HG03025 (cell line): ENCODE measurements at regions not wholly inside any gene's neighbourhood (a gene's known extent, or its start where the extent isn't known, plus 50 kb on each side); places are given as distances from the start of the nearest gene placed in this dataset.

Experiments
- ATAC-seq: cut with Tn5 transposase; IDR thresholded peaks from one replicate; pipeline ENCODE4 v1.9.1; 2021; ENCODE audit warnings: mild to moderate bottlenecking, moderate library complexity; ENCODE audit not compliant: unreplicated experiment, low FRiP score

GRCh38 chr20:39124064-39124463, 161.9 kb downstream of the DHX35 start:
- ATAC-seq, result no peak

DNA sequence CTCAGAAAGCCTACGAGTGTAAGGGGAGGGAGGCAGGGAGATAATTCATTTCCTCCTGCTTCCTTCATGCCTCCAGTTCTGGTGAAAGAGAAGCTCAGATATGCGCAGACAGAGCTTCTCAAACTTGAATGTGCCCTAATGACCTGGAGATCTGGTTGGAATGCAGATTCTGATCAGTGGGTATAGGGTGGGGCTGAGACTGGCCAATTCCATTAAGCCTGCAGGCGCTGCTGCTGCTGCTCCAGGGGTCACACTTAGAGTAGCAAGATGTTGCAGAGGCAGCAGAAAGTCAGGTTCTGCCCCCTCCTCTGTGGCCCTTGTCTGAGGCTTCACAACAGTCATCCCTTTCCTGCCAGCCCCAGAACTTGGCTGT, 161.0 kb downstream of the DHX35 start:
- no peak for ATAC-seq

- no peak for ATAC-seq
Observed at GRCh38 chr20:39117491-39117890, 155.3 kb downstream of the DHX35 start.

GRCh38 chr20:39116020-39116419, 153.9 kb downstream of the DHX35 start:
- no peak for ATAC-seq

- ATAC-seq, result no peak
Observed at GRCh38 chr20:39112178-39112743, 150.1 kb downstream of the DHX35 start.

GRCh38 chr20:39111359-39112177, 149.4 kb downstream of the DHX35 start:
- ATAC-seq, result no peak

DNA sequence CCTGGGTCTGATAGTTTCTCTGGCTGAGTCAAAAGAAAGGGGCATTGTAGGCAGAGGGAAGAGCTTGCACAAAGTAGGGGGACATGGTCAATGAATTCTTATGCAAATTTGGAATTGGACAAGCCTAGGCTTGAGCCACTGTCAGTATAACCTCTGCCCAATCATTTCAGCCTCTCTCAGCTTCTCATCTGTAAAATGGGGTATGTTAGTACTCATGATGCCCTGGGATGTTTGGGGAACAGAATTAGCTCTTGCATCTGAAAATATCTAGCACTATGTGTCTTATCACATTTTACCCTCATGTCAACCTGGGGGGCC, 148.6 kb downstream of the DHX35 start:
- no peak for ATAC-seq

- ATAC-seq, result no peak
Observed at GRCh38 chr20:39109933-39110818, 148.0 kb downstream of the DHX35 start.

DNA sequence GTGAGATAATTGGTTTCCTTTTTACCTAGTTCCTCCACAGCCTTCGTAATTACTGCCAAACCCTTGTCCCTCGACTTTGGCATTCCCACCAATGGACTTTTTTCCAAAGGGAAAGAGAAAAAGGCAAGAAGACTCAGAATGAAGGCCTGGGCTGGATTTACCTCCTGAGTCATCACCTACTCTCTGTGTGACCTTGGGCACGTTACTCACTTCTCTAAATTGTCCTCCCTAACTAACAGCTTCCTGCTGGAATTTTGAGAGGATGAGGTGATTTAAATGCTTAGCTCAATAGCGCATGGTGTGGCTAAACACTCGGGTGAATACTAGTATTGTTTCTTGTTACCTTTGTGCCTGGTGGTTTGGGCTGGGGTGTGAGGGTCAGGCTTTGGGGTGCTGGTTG, 146.6 kb downstream of the DHX35 start:
- ATAC-seq, result no peak

DNA sequence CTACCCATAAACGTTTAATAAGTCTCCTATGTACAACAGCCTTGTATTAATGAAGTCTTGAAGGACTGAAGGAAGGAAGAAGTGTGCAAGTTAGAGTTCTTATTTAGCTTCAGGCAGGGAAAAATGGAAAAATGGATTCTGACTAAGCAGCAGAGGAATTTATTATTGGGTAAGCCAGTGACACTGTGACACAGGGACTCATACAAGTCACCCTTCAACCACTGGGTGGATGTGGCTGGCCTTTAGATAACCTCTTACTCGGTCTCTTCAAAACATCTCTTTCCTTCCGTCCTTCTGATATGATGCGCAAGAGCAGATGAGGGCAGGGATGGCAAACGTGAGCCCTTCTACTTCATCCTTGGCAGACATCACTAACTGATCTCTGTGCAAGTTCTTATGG, 145.6 kb downstream of the DHX35 start:
- no peak for ATAC-seq

- ATAC-seq, result no peak
Observed at GRCh38 chr20:39106791-39107190, 144.6 kb downstream of the DHX35 start.

DNA sequence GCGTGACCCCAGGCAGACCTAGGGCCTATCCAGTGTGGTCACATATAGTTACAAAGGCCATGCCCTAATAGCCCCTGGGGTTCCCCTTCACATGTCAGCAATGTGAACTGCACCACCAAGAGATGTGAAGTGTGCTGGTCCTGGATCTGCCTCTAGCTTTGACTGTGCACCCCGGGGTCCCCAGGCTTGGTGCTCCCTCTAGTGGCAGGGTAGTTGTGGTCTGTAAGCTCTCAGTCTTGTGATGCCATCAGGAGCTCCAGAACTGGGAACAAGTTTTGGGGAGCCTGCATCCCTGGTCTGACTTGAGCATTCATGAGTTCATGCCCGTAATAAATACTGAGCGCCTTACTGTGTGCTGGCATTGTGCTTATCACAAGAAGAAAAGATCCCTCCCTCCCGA, 143.4 kb downstream of the DHX35 start:
- ATAC-seq, result no peak

DNA sequence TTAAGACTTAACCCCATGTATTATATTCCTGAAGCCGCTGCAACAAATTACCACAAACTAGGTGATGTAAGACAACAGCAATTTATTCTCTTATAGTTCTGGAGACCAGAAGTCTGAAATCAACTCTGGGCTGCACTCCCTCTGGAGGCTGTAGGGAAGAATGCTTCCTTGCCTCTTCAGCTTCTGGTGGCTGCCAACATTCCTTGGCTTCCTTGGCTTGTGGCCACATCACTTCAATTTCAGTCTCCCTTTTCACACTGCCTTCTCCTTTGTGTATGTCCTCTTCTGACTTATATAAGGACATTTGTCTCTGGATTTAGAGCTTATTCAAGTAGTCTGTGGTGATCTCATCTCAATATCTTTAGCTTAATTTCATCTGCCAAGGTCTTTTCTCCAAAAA, 141.6 kb downstream of the DHX35 start:
- ATAC-seq, result no peak

- ATAC-seq, result no peak
Observed at GRCh38 chr20:39103305-39103704, 141.2 kb downstream of the DHX35 start.

DNA sequence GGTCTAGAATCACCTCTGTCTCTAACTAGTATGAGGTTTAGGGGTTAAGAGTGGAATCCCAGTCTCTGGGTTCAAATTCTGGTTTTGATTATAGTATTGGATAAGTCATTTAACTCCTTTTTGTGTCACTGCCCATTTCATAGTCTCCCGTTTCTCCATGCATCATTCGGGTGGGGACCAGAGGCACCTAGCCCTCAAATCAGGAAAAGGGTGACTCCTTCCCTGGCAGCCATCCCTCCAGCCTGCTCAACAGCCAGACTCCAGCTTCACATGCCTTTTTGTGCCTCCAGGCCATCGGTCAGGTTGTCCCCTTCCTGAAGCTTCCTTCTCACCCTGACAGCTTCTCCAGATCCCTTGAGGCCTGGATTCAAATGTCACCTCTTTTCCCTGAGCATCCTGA, 139.8 kb downstream of the DHX35 start:
- no peak for ATAC-seq

- ATAC-seq, result no peak
Observed at GRCh38 chr20:39100691-39101090, 138.5 kb downstream of the DHX35 start.

- no peak for ATAC-seq
Observed at GRCh38 chr20:39097889-39098288, 135.7 kb downstream of the DHX35 start.

- ATAC-seq, result no peak
Observed at GRCh38 chr20:39095870-39096269, 133.7 kb downstream of the DHX35 start.

- no peak for ATAC-seq
Observed at GRCh38 chr20:39094391-39094790, 132.2 kb downstream of the DHX35 start.

DNA sequence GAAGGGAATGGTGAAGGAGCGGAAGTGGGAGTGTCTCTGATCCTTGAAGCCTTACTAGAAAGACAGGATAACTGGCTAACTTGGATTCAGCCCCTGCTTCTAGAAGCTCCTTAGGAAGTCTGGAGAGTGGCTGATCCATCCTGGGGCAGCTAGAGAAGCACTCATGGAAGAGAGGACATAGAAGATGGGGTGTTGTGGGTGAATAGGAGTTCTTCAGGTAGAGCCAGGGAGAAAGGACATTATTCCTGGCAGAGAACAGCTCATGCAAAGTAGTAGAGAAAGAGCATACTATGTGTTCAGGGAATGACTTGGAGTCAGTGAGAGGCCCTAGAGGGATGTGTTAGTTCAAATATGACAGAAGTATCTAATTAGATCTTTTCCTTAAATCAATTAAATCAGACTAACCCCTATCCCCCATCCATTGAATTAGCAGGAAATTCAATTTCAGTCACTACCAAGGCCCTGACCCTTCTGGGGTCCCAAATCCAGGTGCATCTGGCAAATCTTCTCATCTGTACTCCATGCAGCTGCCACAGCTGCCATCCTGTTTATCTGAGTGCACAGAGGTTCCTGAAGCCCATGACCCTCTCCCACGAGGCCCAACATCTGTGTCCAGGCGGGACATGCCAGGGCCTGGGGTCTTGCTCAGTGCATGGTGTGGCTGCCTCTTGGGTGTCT, 130.7 kb downstream of the DHX35 start:
- ATAC-seq, result no peak

- ATAC-seq, result no peak
Observed at GRCh38 chr20:39090906-39091305, 128.8 kb downstream of the DHX35 start.
